ENCODE measurements at regions not wholly inside any gene's neighbourhood (a gene's known extent, or its start where the extent isn't known, plus 50 kb on each side); places are given as distances from the start of the nearest gene placed in this dataset.
A peak's percentile ranks its signal among the peaks of the same experiment; 100 is the strongest.

- Histone ChIP-seq H3K9ac (ENCODE audit: insufficient read length, low read depth) (no peak overlapping the region), H3K27me3 (ENCODE audit: insufficient read depth, insufficient read length) (peaks cover 4% of the 10 kb centered on the region), H3K4me1 (ENCODE audit: insufficient read depth, insufficient read length) (peaks cover 6% of the 10 kb centered on the region), H3K36me3 (ENCODE audit: insufficient read depth, insufficient read length, low read length) (no peaks in the 10 kb centered on the region), H3K4me3 (ENCODE audit: insufficient read length, low read depth) (no peak overlapping the region), H3K9me3 (ENCODE audit: insufficient read depth, low read length) (no peaks in the 10 kb centered on the region)
- TF ChIP-seq YY1 (IDR thresholded peaks at IDR 0.05; ENCODE audit: insufficient read depth, insufficient read length) (no peak), ZNF274 (IDR thresholded peaks at IDR 0.05; ENCODE audit: low read depth, low read length) (no peak), SUZ12 (IDR thresholded peaks at IDR 0.05; ENCODE audit: extremely low read depth, insufficient read depth, insufficient read length) (no peak)
- no peak for DNase-seq (ENCODE audit: low read depth, low spot score)
Measured at GRCh38 chrX:39894683-39895082, 203.1 kb downstream of the BCOR start.

- Histone ChIP-seq H3K9ac (ENCODE audit: insufficient read length, low read depth) (no peak overlapping the region), H3K4me3 (ENCODE audit: insufficient read length, low read depth) (no peak overlapping the region), H3K36me3 (ENCODE audit: insufficient read depth, insufficient read length, low read length) (no peaks in the 10 kb centered on the region), H3K9me3 (ENCODE audit: insufficient read depth, low read length) (no peaks in the 10 kb centered on the region), H3K27me3 (ENCODE audit: insufficient read depth, insufficient read length) (peaks cover 12% of the 10 kb centered on the region), H3K4me1 (ENCODE audit: insufficient read depth, insufficient read length) (peaks cover 6% of the 10 kb centered on the region)
- DNase-seq (ENCODE audit: low read depth, low spot score) = no peak
- TF ChIP-seq YY1 (IDR thresholded peaks at IDR 0.05; ENCODE audit: insufficient read depth, insufficient read length) (no peak), ZNF274 (IDR thresholded peaks at IDR 0.05; ENCODE audit: low read depth, low read length) (no peak), SUZ12 (IDR thresholded peaks at IDR 0.05; ENCODE audit: extremely low read depth, insufficient read depth, insufficient read length) (no peak)
Measured at GRCh38 chrX:39895218-39896110, 202.3 kb downstream of the BCOR start.

GRCh38 chrX:39896951-39897740, 200.6 kb downstream of the BCOR start:
- peak; percentile 57 for DNase-seq (ENCODE audit: low read depth, low spot score)
- H3K36me3 ChIP-seq (ENCODE audit: insufficient read depth, insufficient read length, low read length) = no peaks in the 10 kb centered on the region
- peaks cover 15% of the 10 kb centered on the region for H3K4me1 ChIP-seq (ENCODE audit: insufficient read depth, insufficient read length)
- H3K9ac ChIP-seq (ENCODE audit: insufficient read length, low read depth) = no peak overlapping the region
- no peaks in the 10 kb centered on the region for H3K9me3 ChIP-seq (ENCODE audit: insufficient read depth, low read length)
- no peak overlapping the region for H3K4me3 ChIP-seq (ENCODE audit: insufficient read length, low read depth)
- peaks cover 22% of the 10 kb centered on the region for H3K27me3 ChIP-seq (ENCODE audit: insufficient read depth, insufficient read length)
- no peak for TF ChIP-seq ZNF274 (IDR thresholded peaks at IDR 0.05; ENCODE audit: low read depth, low read length)
- no peak for TF ChIP-seq YY1 (IDR thresholded peaks at IDR 0.05; ENCODE audit: insufficient read depth, insufficient read length)
- no peak for TF ChIP-seq SUZ12 (IDR thresholded peaks at IDR 0.05; ENCODE audit: extremely low read depth, insufficient read depth, insufficient read length)

GRCh38 chrX:39897741-39898097, 200.0 kb downstream of the BCOR start:
- no peak for DNase-seq (ENCODE audit: low read depth, low spot score)
- Histone ChIP-seq H3K9me3 (ENCODE audit: insufficient read depth, low read length) (no peaks in the 10 kb centered on the region), H3K9ac (ENCODE audit: insufficient read length, low read depth) (no peak overlapping the region)

GRCh38 chrX:39898147-39898546, 199.6 kb downstream of the BCOR start:
- TF ChIP-seq SUZ12 (IDR thresholded peaks at IDR 0.05; ENCODE audit: extremely low read depth, insufficient read depth, insufficient read length) (no peak), YY1 (IDR thresholded peaks at IDR 0.05; ENCODE audit: insufficient read depth, insufficient read length) (no peak), ZNF274 (IDR thresholded peaks at IDR 0.05; ENCODE audit: low read depth, low read length) (no peak)
- peaks cover 15% of the 10 kb centered on the region for H3K4me1 ChIP-seq (ENCODE audit: insufficient read depth, insufficient read length)
- H3K4me3 ChIP-seq (ENCODE audit: insufficient read length, low read depth) = no peak overlapping the region

More at GRCh38 chrX:39897741-39898097, 200.0 kb downstream of the BCOR start:
- no peak overlapping the region for H3K4me3 ChIP-seq (ENCODE audit: insufficient read length, low read depth)
- TF ChIP-seq SUZ12 (IDR thresholded peaks at IDR 0.05; ENCODE audit: extremely low read depth, insufficient read depth, insufficient read length) (no peak), ZNF274 (IDR thresholded peaks at IDR 0.05; ENCODE audit: low read depth, low read length) (no peak), YY1 (IDR thresholded peaks at IDR 0.05; ENCODE audit: insufficient read depth, insufficient read length) (no peak)
- H3K36me3 ChIP-seq (ENCODE audit: insufficient read depth, insufficient read length, low read length) = no peaks in the 10 kb centered on the region
- peaks cover 15% of the 10 kb centered on the region for H3K4me1 ChIP-seq (ENCODE audit: insufficient read depth, insufficient read length)
- peaks cover 27% of the 10 kb centered on the region for H3K27me3 ChIP-seq (ENCODE audit: insufficient read depth, insufficient read length)

GRCh38 chrX:39899059-39899458, 198.7 kb downstream of the BCOR start:
- H3K27me3 ChIP-seq (ENCODE audit: insufficient read depth, insufficient read length) = peaks cover 31% of the 10 kb centered on the region
- H3K9ac ChIP-seq (ENCODE audit: insufficient read length, low read depth) = no peak overlapping the region
- no peak overlapping the region for H3K4me3 ChIP-seq (ENCODE audit: insufficient read length, low read depth)
- no peak for DNase-seq (ENCODE audit: low read depth, low spot score)
- no peak for TF ChIP-seq ZNF274 (IDR thresholded peaks at IDR 0.05; ENCODE audit: low read depth, low read length)
- H3K9me3 ChIP-seq (ENCODE audit: insufficient read depth, low read length) = no peaks in the 10 kb centered on the region
- no peaks in the 10 kb centered on the region for H3K36me3 ChIP-seq (ENCODE audit: insufficient read depth, insufficient read length, low read length)
- H3K4me1 ChIP-seq (ENCODE audit: insufficient read depth, insufficient read length) = peaks cover 15% of the 10 kb centered on the region

More at GRCh38 chrX:39898147-39898546, 199.6 kb downstream of the BCOR start:
- no peak for DNase-seq (ENCODE audit: low read depth, low spot score)
- Histone ChIP-seq H3K9ac (ENCODE audit: insufficient read length, low read depth) (no peak overlapping the region), H3K27me3 (ENCODE audit: insufficient read depth, insufficient read length) (peaks cover 29% of the 10 kb centered on the region), H3K36me3 (ENCODE audit: insufficient read depth, insufficient read length, low read length) (no peaks in the 10 kb centered on the region), H3K9me3 (ENCODE audit: insufficient read depth, low read length) (no peaks in the 10 kb centered on the region)

Data from NT2/D1 (cell line).